DND-41 (cell line): ENCODE measurements at regions not wholly inside any gene's neighbourhood (a gene's known extent, or its start where the extent isn't known, plus 50 kb on each side); places are given as distances from the start of the nearest gene placed in this dataset.

ENCODE experiments used
- ATAC-seq: fragments of 200-7000 bp; cut with Tn5 transposase; 3 replicates; pipeline ENCODE4 v1.9.1; 2021; ENCODE audit warnings: low read depth; ENCODE audit not compliant: insufficient read depth
- DNase-seq: peaks from one replicate; pipeline ENCODE4 v3.0.0-alpha.2; 2020
- H2AFZ ChIP-seq: 2 replicates; pipeline ENCODE4 v1.6.0; 2012; ENCODE audit warnings: low read depth, low read length
- H3K27ac ChIP-seq: 2 replicates; pipeline ENCODE4 v1.5.1; 2012; ENCODE audit warnings: low read length, inconsistent platforms
- H3K27me3 ChIP-seq: fragments of 200-600 bp; sonication (generic); 2 replicates; pipeline ENCODE4 v1.6.0; 2012; ENCODE audit warnings: low read length, mild to moderate bottlenecking, inconsistent platforms; ENCODE audit not compliant: insufficient read depth, poor library complexity
- H3K36me3 ChIP-seq: 2 replicates; pipeline ENCODE4 v1.5.1; 2012; ENCODE audit warnings: low read length, inconsistent platforms; ENCODE audit not compliant: insufficient read depth
- H3K4me1 ChIP-seq: 2 replicates; pipeline ENCODE4 v1.5.1; 2012; ENCODE audit warnings: mild to moderate bottlenecking, low read length; ENCODE audit not compliant: insufficient read depth
- H3K4me2 ChIP-seq: 2 replicates; pipeline ENCODE4 v1.6.0; 2012; ENCODE audit warnings: mild to moderate bottlenecking, moderate library complexity, low read length, inconsistent platforms; ENCODE audit not compliant: insufficient read depth
- H3K4me3 ChIP-seq, 2 experiments: fragments of 200-600 bp in 1 of 2; shearing (Covaris generic) in 1 of 2; 2 replicates each; pipeline ENCODE4 v1.5.1; 2012 to 2016; ENCODE audit warnings: inconsistent platforms in 2 of 2, low read length in 2 of 2, mild to moderate bottlenecking in 2 of 2, low read depth in 1 of 2, moderate library complexity in 1 of 2
- H3K79me2 ChIP-seq: 2 replicates; pipeline ENCODE4 v1.6.0; 2012; ENCODE audit warnings: low read length, inconsistent platforms; ENCODE audit not compliant: insufficient read depth
- H3K9ac ChIP-seq: 2 replicates; pipeline ENCODE4 v1.6.0; 2012; ENCODE audit warnings: low read depth, mild to moderate bottlenecking, inconsistent platforms, low read length, moderate library complexity
- H3K9me3 ChIP-seq: 2 replicates; pipeline ENCODE4 v1.5.1; 2012; ENCODE audit warnings: low read length, moderate library complexity, mild to moderate bottlenecking, inconsistent platforms; ENCODE audit not compliant: insufficient read depth, severe bottlenecking
- H4K20me1 ChIP-seq: 2 replicates; pipeline ENCODE4 v1.6.0; 2012; ENCODE audit warnings: low read length; ENCODE audit not compliant: insufficient read depth
- CTCF ChIP-seq: IDR thresholded peaks from 2 replicates; pipeline ENCODE4 v1.5.1; 2012; ENCODE audit warnings: borderline replicate concordance, low read length, moderate library complexity, mild to moderate bottlenecking; ENCODE audit not compliant: poor library complexity, severe bottlenecking; ENCODE audit errors: extremely low read depth
- EZH2 ChIP-seq: IDR thresholded peaks from 3 replicates; pipeline ENCODE4 v1.6.1; 2012; ENCODE audit warnings: borderline replicate concordance, low read depth, mild to moderate bottlenecking, moderate library complexity, low read length, inconsistent platforms; ENCODE audit not compliant: severe bottlenecking

- ATAC-seq (no peak), DNase-seq (no peak)
- Histone ChIP-seq H4K20me1 (no peaks in the 10 kb centered on the region), H3K79me2 (no peaks in the 10 kb centered on the region), H3K4me3 (no peak overlapping the region), H2AFZ (no peak overlapping the region), H3K36me3 (no peaks in the 10 kb centered on the region), H3K4me2 (no peak overlapping the region), H3K9ac (no peak overlapping the region), H3K9me3 (no peaks in the 10 kb centered on the region), H3K27ac (no peak overlapping the region), H3K4me1 (no peaks in the 10 kb centered on the region), H3K27me3 (no peaks in the 10 kb centered on the region)
- TF ChIP-seq EZH2 (no peak), CTCF (no peak)
Observed at GRCh38 chr3:83670416-83670815, 1288.4 kb upstream of the CADM2 start.

- ATAC-seq: no peak
- Histone ChIP-seq H4K20me1 (no peaks in the 10 kb centered on the region), H3K9ac (no peak overlapping the region), H3K27ac (no peak overlapping the region), H2AFZ (no peak overlapping the region), H3K4me3 (no peak overlapping the region), H3K27me3 (no peaks in the 10 kb centered on the region), H3K79me2 (no peaks in the 10 kb centered on the region), H3K9me3 (no peaks in the 10 kb centered on the region), H3K36me3 (no peaks in the 10 kb centered on the region), H3K4me2 (no peak overlapping the region), H3K4me1 (no peaks in the 10 kb centered on the region)
- no peak for DNase-seq
- TF ChIP-seq EZH2 (no peak), CTCF (no peak)
Observed at GRCh38 chr3:83683937-83684598, 1274.7 kb upstream of the CADM2 start.

- Histone ChIP-seq H3K27ac (no peak overlapping the region), H3K79me2 (no peaks in the 10 kb centered on the region), H3K27me3 (no peaks in the 10 kb centered on the region), H3K4me1 (no peaks in the 10 kb centered on the region), H3K9ac (no peak overlapping the region), H3K4me2 (no peak overlapping the region), H2AFZ (no peak overlapping the region), H3K36me3 (no peaks in the 10 kb centered on the region), H3K4me3 (no peak overlapping the region), H4K20me1 (no peaks in the 10 kb centered on the region), H3K9me3 (no peaks in the 10 kb centered on the region)
- no peak for TF ChIP-seq EZH2
- no peak for TF ChIP-seq CTCF
- DNase-seq (no peak), ATAC-seq (no peak)
Observed at GRCh38 chr3:83706669-83707068, 1252.1 kb upstream of the CADM2 start.
